HUDEP-2 (cell line): ENCODE measurements at regions not wholly inside any gene's neighbourhood (a gene's known extent, or its start where the extent isn't known, plus 50 kb on each side); places are given as distances from the start of the nearest gene placed in this dataset.

Experiments used
- DNase-seq, 76 experiments: peaks; one replicate each; lab custom pipeline; 2025; ENCODE audit not compliant: unreplicated experiment in 76 of 76; lab: John Stamatoyannopoulos, UW

DNA sequence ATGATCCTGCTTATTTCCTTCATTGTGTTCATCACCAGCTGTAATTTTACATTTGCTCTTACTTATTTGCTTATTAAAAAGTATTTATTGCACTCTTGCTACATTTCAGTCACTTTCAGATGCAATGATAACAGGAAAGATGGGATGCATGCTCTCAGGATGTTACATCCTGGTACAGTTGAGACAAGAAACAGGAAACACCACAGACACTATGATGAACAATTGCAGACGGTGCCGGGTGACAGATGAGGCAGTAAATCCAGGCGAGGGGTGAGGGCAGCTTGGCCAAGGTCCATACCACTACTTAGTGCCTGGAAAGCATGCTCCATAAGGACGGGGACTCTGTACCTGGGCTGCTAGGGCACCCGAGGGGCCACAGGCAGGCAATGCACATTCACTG, 156.6 kb upstream of the RAB4A start:
- no peak for DNase-seq

DNA sequence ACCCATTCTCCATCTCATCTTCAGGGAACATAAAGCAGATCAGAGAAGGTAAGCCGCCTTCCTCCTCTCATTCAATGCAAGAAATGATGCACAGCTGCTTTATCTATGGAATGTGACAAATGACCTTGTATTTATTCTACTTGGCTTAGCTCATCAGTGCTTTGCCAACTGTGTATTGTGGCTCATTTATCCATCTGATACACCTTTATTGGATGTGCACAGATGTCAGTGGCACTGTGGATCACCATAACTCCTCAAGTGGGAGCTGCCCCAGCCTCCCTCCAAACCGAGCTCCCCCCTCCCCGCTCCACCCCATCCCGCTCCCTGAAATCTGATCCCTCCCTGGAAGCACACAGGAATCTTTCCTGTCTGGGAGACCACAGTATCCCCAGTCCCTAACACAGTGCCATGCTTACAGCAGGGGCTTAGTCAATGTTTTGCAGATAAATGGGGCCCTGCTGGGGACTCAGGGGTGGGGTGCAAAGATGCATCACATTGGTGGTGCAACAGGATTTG, 156.0 kb upstream of the RAB4A start:
- no peak for DNase-seq

DNA sequence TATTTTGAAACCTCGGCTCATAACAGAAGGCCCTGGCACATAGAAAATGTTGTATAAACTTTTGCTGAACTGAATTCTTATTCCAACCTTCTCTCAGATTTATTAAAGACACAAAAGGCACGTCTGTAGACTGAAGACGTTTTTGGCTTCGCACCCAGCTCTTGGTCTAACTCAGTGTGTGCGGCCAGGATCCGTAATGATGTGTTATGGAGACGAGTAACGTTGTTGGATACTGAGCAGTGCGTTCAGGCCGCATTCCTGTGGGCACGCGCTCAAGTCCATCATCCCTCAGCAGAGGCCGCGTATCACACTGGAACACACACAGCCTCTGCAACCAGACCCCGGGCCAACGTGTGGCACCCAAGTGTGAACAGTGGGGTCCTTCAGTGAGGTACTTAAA, 154.8 kb upstream of the RAB4A start:
- no peak for DNase-seq

DNA sequence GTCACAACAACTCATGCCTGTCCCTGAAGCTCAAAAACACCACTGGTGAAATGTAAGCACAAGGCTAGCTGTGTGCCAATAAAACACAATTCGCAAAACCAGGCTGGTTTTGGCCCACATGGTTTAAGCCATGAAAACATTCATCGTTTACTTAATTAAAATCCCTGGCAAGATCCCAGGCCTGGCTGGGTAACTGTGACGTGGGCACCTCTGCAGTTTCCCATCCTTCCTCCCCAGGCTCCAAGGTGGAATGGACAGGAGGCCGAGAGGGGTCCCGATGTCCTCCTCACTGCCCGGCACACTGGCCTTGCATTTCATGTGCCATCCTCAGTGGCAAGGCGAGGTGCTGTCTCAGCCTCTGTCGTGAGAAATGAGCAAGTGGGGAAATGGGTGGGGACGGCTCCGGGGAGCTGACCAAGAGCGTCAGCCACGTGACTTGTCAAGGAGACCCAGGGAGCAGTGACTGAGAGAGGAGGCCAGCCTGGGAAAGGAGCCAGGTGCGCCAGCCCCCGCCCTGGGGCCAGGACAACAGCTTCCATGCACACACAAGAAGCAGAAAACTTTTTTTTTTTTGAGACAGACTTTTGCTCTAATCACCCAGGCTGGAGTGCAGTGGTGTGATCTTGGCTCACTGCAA, 153.1 kb upstream of the RAB4A start:
- peak in 4 of 76 experiments; percentile 2 to 30 (median 19) for DNase-seq

DNA sequence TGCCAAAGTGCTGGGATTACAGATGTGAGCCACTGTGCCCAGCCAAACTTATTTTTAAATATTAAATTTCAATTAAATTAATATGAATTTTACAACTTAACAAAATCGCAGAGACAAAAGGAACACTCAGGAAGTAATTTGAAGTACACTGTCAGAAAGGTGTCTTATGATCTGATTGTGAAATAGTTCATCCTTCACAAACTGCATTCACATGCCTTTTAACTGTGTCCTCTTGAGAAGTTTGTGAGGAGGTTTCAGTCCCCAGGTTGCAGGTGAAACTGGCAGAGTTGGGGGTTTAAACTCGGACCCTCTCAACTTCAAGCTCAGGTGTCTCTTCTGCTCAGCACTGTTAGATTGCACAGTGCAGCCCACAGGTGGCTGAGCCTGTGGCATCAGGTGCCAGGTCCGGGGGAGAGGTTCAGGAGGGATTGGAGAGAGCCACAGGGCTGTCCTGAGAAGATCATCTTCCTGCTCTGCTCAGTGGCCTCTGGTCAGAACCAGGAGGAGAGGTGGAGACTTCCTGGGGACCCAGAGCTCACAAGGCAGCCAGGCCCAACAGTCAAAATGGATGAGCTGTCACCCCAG, 152.3 kb upstream of the RAB4A start:
- DNase-seq, result no peak

DNA sequence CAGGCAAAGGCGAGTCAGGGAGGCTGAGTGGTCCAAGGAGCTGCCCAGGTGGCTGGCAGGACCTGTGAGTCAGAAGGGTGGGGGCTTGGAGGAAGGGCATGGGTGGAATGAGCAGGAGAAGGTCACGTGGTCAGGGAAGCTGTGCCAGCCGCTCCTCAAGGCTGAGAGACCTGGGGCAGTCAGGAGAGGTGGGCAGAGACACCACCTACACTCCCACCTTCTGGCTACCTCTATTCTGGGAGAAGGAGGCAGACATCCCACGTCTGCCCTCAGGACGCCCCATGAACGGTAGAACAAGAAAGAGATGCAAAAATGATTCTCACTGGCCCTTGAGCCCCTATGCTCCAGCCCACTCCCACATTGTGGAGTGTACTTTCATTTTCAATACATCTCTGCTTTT, 151.8 kb upstream of the RAB4A start:
- DNase-seq, result no peak

DNA sequence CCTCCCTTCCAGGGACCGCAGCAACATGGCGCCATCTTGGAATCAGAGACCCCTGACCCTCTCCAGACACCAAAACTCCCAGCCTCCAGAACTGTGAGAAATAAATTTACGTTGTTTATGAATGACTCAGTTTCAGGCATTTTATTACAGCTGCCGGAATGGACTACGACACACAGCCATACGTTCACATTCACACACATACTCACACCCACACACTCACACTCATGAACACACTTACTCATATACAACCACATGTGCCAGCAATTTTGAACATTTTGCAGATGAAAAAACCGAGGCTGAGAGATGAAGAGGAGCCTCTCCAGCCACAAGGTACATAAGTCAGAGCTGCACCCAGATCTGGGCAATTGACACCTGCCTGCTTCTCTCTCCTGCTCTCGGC, 151.0 kb upstream of the RAB4A start:
- DNase-seq, result no peak

DNA sequence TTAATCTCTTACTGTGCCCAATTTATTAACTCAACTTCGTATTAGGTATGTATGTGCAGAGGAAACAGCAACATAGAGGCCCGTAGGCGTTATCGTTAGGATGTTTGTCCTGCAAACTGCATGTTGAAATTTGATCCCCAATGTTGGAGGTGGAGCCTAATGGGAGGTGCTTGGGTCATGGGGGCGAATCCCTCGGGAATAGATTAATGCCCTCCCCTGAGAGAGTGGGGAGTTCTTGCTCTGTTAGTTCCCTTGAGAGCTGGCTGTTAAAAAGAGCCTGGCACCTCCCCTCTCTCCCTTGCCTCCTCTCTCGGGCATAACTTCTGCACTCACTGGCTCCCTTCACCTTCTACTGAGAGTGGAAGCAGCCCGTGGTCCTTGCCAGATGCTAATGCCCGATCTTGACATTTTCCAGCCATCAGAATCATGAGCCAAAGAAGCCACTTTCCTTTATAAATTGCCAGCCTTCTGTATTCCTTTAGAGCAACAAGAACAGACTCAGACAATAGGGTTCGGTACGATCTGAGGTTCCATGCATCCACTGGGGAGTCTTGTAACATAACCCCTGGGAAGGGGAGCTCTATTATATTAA, 149.0 kb upstream of the RAB4A start:
- DNase-seq, result no peak

DNA sequence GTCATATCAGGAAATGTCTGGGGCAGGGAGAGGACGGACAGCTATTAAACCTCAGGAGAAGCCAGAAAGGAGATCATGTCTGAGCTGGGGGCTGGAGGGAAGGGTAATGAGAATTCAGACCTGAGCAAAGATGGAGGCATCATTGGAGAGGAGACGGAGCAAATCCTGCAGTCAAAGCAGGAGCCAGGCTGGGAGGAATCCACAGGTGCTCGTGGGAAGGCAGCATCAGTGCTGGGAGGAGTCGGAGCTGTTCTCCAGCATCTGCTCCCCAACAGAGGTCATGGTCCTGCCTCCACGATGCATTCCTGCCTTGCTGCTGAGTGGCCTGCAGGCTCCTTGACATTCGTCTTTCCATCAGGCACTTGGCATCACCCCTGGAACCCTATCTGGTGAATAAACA, 148.3 kb upstream of the RAB4A start:
- DNase-seq, result no peak

DNA sequence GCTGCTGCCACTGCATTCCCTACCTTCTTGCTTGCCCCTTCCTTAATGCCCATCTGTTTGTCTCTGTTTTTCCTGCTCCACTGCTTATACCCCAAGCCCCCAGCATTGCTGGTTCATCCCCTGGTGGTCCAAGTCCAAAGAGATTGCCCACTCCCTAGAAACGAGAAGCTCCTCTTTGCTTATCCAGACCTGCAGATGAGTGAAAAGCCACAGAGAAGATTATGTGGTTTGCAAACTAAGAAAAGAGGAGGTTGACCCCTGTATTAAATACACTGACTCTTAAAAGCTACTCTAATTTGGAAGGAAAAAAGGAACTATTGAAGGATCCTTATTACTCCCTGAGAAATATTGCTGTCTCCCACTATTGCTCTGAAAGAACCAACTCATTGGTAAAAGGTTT, 146.8 kb upstream of the RAB4A start:
- DNase-seq, result no peak

DNA sequence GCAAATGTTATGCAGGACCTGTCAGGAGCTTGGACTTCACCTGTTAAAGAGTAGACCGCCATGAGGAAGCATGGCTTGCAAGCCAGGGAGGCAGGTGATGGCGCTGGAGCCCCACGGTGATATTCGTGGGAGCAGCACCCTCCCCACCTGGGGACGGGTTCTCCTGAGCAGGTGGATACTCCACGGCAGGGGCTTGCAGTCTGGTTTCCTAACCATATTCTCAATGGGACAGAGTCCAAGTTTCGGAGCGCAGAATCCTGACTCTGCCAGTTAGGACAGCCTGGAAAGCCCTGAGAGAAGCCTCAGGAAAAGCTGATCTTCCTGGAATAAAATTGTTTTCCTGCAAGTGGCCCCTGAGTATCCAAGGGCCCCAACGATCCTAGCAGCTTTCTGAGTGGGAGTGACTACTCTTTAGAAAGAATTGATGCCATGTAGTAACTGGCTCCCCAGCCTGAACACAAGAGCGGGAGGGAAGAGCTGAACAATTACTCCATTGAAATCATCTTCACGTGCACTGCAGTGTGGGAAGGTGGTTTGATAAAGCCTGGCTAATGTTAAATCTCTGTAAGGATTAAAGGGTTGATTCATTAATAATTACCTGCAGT, 146.3 kb upstream of the RAB4A start:
- DNase-seq, result no peak

DNA sequence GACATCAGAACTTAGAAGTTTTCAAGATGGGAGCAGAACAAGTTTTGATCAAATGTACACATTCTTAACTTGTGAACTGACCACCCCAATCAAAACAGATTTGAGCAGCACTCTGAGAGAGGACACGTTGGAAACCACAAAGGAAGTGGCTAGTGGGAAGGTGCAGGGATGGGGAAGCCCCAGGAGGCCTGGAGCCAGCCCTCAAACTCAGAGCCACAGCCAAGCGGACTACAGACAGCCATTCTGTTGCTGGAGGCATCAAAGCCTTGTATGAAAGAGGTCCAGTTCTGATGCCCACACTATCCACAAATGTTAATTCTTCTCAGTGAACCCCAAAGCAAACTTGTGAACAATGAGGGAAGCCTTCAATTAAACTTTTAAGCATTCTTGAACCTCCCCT, 143.6 kb upstream of the RAB4A start:
- DNase-seq, result no peak

DNA sequence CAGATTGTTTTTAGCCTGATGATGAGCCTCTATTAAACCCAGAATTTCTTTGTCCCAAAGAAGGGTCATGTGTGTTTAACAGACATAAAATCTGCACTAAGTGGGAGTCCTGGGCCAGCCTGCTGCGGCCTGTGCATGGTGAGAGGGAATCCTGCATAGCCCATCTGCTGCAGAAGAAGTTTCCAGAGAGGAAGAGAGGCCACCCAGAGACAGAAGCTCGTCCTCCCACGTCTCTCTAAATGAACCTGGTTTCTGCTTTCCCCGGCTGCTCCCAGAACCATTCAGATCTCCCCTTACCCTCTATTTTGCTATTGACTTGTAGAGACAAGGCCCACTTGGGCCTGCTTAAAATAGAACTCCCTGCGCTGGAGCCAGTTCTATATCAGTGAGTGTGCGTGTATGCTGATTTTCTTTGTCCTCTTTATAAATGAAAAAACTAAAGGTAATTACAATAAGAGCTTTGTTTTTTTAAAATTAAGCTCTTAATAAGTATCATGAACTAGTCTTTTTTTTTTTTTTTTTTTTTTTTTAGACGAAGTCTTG, 142.8 kb upstream of the RAB4A start:
- no peak for DNase-seq

DNA sequence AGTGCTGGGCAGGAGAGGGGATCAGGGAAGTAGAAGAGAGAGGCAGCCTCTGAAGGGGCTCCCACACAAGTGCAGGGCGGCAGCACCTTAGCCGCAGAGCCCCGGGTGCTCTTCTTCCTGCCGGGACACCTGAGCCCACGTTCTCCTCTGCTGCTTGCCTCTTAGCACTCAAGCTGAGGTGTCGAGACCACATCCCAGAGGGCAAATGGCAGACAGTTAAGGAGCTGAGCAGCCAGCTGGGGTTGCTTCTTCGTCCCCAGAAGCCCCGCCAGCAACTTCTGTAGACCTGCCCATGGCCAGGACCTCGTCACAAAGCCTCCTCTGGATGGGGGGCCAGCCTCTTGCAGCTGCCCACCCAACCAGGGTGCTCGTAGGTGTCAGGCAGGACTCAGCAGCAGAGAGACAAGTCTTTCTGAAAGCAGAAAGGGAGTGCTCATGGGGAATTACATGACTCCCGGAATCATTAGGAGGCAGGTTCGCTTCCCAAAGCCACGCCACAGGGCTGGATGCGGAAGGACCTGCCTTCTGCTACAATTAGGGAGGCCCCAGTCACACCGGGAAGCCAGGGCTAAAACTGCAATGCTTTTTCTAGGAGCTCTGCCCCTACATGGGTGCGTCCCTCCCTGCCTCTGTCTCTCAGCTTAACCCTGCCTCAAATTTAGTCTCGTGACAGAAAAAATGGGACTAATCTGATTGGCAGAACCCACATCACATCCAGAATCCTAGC, 141.4 kb upstream of the RAB4A start:
- DNase-seq, result no peak

DNA sequence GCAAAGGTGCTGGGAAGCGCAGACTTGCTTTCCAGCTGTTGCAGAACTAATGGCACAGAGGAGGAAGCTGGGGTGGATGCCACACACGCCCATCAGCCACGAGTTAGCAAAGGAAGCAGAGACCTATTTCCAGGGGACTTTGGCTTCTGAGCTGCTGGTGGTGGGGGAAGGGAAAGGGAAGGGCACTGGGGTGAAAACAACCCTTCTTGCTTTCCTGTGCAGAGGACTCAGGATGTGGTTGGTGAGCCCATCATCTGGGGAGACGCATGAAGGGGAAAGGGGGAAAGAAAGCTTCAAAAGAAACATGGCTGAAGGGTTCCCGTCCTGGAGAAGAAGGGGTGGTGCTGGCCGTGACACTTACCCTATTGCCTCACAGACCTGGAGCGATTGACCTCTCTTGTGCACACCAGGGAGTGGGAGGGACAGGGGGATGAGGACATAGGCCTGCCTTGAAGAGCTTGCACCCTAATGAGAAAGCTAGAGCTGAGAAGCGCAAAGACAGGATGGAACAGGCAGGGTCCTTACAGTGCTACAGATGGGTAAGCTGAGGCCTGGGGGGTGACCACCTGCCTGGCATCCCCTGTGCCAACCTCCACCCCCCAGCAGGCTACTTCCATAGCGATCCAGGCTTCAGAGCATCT, 140.8 kb upstream of the RAB4A start:
- no peak for DNase-seq

DNA sequence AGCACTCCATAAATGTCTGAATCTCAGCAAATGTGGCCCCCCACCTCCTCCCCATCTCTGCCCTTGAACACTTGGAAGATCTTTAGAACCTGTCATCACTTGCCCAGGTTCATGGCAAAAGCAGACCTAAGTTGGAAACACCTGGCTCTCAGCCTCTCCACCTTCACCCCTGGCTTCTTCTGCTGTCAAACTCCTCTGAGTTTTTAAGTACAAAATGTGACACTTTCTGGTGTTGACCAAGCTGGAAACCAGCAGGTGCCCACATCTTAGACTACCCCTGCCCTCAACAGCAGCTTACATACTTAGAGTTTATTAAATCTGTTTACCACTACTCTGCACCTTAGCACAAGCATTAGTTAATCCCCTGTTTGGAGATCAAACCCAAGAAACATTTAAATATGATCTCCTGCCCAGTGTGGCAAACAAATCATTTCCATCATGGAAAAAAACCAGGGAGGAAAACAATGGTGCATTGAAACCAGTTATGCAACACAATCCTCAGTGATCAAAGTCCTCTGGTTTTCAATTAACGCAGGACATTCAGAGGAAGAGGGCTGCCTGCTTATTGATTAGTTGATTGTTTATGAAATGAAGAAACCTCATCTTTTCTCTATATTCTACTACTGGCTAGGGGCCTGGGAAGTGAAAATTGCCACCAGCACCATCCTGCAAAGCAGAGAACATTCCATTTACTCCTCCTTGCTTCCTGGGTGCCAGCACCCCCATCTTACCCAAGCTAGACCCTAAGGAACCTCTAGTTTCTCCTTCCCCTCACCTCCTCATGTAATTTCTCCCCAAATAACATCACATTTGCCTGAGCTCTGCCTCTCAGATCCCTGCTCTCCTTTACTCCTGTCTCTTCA, 139.4 kb upstream of the RAB4A start:
- no peak for DNase-seq

DNA sequence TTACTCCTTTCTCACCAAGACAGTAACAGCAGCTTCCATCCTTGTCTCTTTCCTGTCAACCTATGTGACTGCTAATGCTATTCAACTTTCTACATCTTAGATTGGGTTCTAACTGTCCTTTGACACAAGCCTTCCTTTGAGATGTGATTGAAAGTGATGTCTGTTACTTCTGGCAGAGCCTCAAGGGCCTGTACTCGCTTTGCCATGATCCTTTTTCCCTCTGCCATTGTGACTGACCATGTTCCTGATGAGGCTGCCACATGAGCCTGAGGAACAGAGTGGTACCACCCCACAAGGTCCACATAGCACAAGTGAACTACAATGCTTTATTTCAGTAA, 138.8 kb upstream of the RAB4A start:
- DNase-seq, result no peak

DNA sequence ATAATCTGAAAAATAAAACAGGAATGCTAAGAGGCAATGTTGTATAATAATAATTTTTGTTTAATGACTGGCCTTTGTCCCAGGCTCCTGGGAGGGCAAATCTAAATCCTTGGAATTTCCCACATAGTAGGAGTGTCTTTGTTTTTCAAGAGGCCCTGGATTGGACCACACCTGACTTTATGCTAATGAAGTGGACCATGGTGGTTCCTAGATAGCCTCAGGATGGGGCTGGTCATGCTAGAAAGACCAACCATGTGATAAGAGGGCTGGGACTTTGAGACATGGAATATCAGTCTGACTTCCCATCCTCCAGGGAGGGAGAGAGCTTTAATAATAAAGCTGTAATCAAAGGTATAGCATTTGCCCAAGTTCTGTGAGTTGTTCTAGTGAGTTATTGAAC, 138.2 kb upstream of the RAB4A start:
- DNase-seq, result no peak

DNA sequence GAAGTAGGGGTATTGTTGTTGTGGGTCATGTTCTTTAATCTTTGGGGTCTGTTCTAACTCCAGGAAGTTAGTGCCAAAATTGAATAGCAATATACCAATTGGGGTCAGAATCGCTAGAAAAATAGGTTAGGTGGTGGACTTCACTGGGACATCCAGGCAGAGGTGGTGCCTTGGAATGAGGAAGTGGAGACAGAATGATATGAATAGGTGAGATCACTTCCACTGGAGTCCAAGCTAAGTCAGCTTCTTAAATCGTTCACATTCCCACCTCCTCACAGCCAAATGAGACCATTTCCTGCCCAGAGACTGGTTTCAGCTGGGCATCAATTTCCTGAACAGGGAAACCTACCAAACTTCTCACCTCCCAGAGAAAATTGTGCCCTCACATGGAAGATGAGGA, 137.8 kb upstream of the RAB4A start:
- no peak for DNase-seq

DNA sequence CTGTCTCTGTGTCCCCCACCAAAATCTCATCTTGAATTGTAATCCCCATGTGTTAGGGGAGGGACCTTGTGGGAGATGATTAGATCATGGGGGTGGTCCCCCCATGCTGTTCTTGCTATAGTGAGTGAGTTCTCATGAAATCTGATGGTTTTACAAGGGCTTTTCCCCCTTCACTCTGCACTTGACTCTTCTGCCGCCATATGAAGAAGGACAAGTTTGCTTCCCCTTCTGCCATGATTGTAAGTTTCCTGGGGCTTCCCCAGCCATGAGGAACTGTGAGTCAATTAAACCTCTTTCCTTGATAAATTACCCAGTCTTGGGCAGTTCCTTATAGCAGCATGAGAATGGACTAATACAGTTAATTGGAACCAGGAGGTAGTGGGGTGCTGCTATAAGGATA, 137.1 kb upstream of the RAB4A start:
- no peak for DNase-seq
